GM19395 (cell line): ENCODE measurements at regions not wholly inside any gene's neighbourhood (a gene's known extent, or its start where the extent isn't known, plus 50 kb on each side); places are given as distances from the start of the nearest gene placed in this dataset.
"Not testable (repeated sequence)": the region's sequence is repeated elsewhere in the genome, so short reads cannot be mapped to it uniquely, and the experiment has no call there.

Experiments
- ATAC-seq: cut with Tn5 transposase; IDR thresholded peaks from one replicate; pipeline ENCODE4 v1.9.1; 2021; ENCODE audit warnings: mild to moderate bottlenecking, moderate library complexity; ENCODE audit not compliant: unreplicated experiment

GRCh38 chr6:84635081-84635761 lies 129.2 kb downstream of the TBX18 start:
- no peak for ATAC-seq

GRCh38 chr6:84633771-84634170 lies 130.6 kb downstream of the TBX18 start:
- no peak for ATAC-seq

GRCh38 chr6:84626527-84626926 lies 137.9 kb downstream of the TBX18 start:
- not testable (repeated sequence) for ATAC-seq

- no peak for ATAC-seq
Measured at GRCh38 chr6:84625506-84625905, 138.9 kb downstream of the TBX18 start.

GRCh38 chr6:84623956-84624680 lies 140.3 kb downstream of the TBX18 start:
- no peak for ATAC-seq

GRCh38 chr6:84618836-84619235 lies 145.6 kb downstream of the TBX18 start:
- ATAC-seq, result no peak

- no peak for ATAC-seq
Measured at GRCh38 chr6:84618046-84618752, 146.2 kb downstream of the TBX18 start.

- no peak for ATAC-seq
Measured at GRCh38 chr6:84615987-84616386, 148.4 kb downstream of the TBX18 start.

- ATAC-seq, result no peak
Measured at GRCh38 chr6:84615113-84615850, 149.1 kb downstream of the TBX18 start.

- no peak for ATAC-seq
Measured at GRCh38 chr6:84606860-84607259, 157.5 kb downstream of the TBX18 start.

- ATAC-seq, result no peak
Measured at GRCh38 chr6:84605298-84605697, 159.1 kb downstream of the TBX18 start.

- no peak for ATAC-seq
Measured at GRCh38 chr6:84601366-84601765, 163.0 kb downstream of the TBX18 start.

GRCh38 chr6:84599991-84600390 lies 164.4 kb downstream of the TBX18 start:
- ATAC-seq, result no peak

- ATAC-seq, result no peak
Measured at GRCh38 chr6:84597238-84597875, 167.0 kb downstream of the TBX18 start.

GRCh38 chr6:84596488-84596887 lies 167.9 kb downstream of the TBX18 start:
- ATAC-seq, result no peak

GRCh38 chr6:84588697-84589080 lies 175.7 kb downstream of the TBX18 start:
- ATAC-seq, result no peak

GRCh38 chr6:84587994-84588696 lies 176.3 kb downstream of the TBX18 start:
- not testable (repeated sequence) for ATAC-seq

- not testable (repeated sequence) for ATAC-seq
Measured at GRCh38 chr6:84587202-84587940, 177.0 kb downstream of the TBX18 start.

GRCh38 chr6:84583784-84584183 lies 180.6 kb downstream of the TBX18 start:
- ATAC-seq, result no peak
